ENCODE measurements at regions not wholly inside any gene's neighbourhood (a gene's known extent, or its start where the extent isn't known, plus 50 kb on each side); places are given as distances from the start of the nearest gene placed in this dataset.

GRCh38 chr4:175891231-175891630 lies 79.2 kb upstream of the GPM6A start:
- no peak overlapping the region for H3K4me3 ChIP-seq (ENCODE audit: low read depth, low read length)
- DNase-seq (ENCODE audit: low read depth), result no peak
- TF ChIP-seq CTCF (IDR thresholded peaks at IDR 0.05; ENCODE audit: insufficient read depth, low read length), result no peak

- peak; percentile 0 for DNase-seq (ENCODE audit: low read depth)
- TF ChIP-seq CTCF (IDR thresholded peaks at IDR 0.05; ENCODE audit: insufficient read depth, low read length), result peak; percentile 5
- H3K4me3 ChIP-seq (ENCODE audit: low read depth, low read length), result no peak overlapping the region
Measured at GRCh38 chr4:175891851-175892250, 79.8 kb upstream of the GPM6A start.

- no peak overlapping the region for H3K4me3 ChIP-seq (ENCODE audit: low read depth, low read length)
- DNase-seq (ENCODE audit: low read depth), result no peak
- TF ChIP-seq CTCF (IDR thresholded peaks at IDR 0.05; ENCODE audit: insufficient read depth, low read length), result no peak
Measured at GRCh38 chr4:175905925-175906324, 93.9 kb upstream of the GPM6A start.

GRCh38 chr4:175906384-175906783 lies 94.3 kb upstream of the GPM6A start:
- no peak for TF ChIP-seq CTCF (IDR thresholded peaks at IDR 0.05; ENCODE audit: insufficient read depth, low read length)
- H3K4me3 ChIP-seq (ENCODE audit: low read depth, low read length), result no peak overlapping the region
- no peak for DNase-seq (ENCODE audit: low read depth)

- no peak for TF ChIP-seq CTCF (IDR thresholded peaks at IDR 0.05; ENCODE audit: insufficient read depth, low read length)
- H3K4me3 ChIP-seq (ENCODE audit: low read depth, low read length), result no peak overlapping the region
- no peak for DNase-seq (ENCODE audit: low read depth)
Measured at GRCh38 chr4:175910700-175911099, 98.6 kb upstream of the GPM6A start.

GRCh38 chr4:175916626-175917351 lies 104.7 kb upstream of the GPM6A start:
- TF ChIP-seq CTCF (IDR thresholded peaks at IDR 0.05; ENCODE audit: insufficient read depth, low read length), result no peak
- H3K4me3 ChIP-seq (ENCODE audit: low read depth, low read length), result no peak overlapping the region
- DNase-seq (ENCODE audit: low read depth), result no peak

GRCh38 chr4:175927121-175927520 lies 115.1 kb upstream of the GPM6A start:
- no peak for TF ChIP-seq CTCF (IDR thresholded peaks at IDR 0.05; ENCODE audit: insufficient read depth, low read length)
- H3K4me3 ChIP-seq (ENCODE audit: low read depth, low read length), result no peak overlapping the region
- no peak for DNase-seq (ENCODE audit: low read depth)
